Nephron (organoid): ENCODE measurements at regions not wholly inside any gene's neighbourhood (a gene's known extent, or its start where the extent isn't known, plus 50 kb on each side); places are given as distances from the start of the nearest gene placed in this dataset.

Experiments
- H3K27ac Mint-ChIP-seq, 3 experiments: 2 replicates each; pipeline ENCODE4 v1.8.0; 2020; ENCODE audit warnings: mixed read lengths in 3 of 3, mild to moderate bottlenecking in 2 of 3, moderate library complexity in 1 of 3
- H3K27me3 Mint-ChIP-seq: 2 replicates; pipeline ENCODE4 v1.8.0; 2021; ENCODE audit warnings: low read depth, mild to moderate bottlenecking, moderate library complexity, mixed read lengths
- H3K36me3 Mint-ChIP-seq: 2 replicates; pipeline ENCODE4 v1.8.0; 2020; ENCODE audit warnings: low read depth, mixed read lengths
- H3K4me1 Mint-ChIP-seq: 2 replicates; pipeline ENCODE4 v1.8.0; 2020; ENCODE audit warnings: mixed read lengths
- H3K4me3 Mint-ChIP-seq, 3 experiments: 2 replicates each; pipeline ENCODE4 v1.8.0; 2020; ENCODE audit warnings: mild to moderate bottlenecking in 3 of 3, mixed read lengths in 3 of 3, moderate library complexity in 2 of 3
- H3K9me3 Mint-ChIP-seq: 2 replicates; pipeline ENCODE4 v1.8.0; 2020; ENCODE audit warnings: mixed read lengths
- CTCF ChIP-seq, 3 experiments: fragments of 200-600 bp; sonication (generic); IDR thresholded peaks; one replicate each; pipeline ENCODE4 v1.5.0; 2021; ENCODE audit warnings: antibody characterized with exemption in 3 of 3; ENCODE audit not compliant: unreplicated experiment in 3 of 3

- Mint-ChIP-seq H3K4me3 (no peak overlapping the region), H3K9me3 (peaks cover 9% of the 10 kb centered on the region), H3K27ac (no peak overlapping the region), H3K36me3 (no peaks in the 10 kb centered on the region), H3K27me3 (peaks cover 4% of the 10 kb centered on the region), H3K4me1 (no peaks in the 10 kb centered on the region)
- no peak for TF ChIP-seq CTCF (IDR thresholded peaks at IDR 0.05; ENCODE audit: unreplicated experiment in 3 of 3)
Observed at GRCh38 chr2:133705287-133705686, 137.0 kb upstream of the NCKAP5 start.

- Mint-ChIP-seq H3K4me1 (no peaks in the 10 kb centered on the region), H3K36me3 (no peaks in the 10 kb centered on the region), H3K9me3 (peaks cover 7% of the 10 kb centered on the region), H3K4me3 (no peak overlapping the region), H3K27me3 (peaks cover 4% of the 10 kb centered on the region), H3K27ac (no peak overlapping the region)
- TF ChIP-seq CTCF (IDR thresholded peaks at IDR 0.05; ENCODE audit: unreplicated experiment in 3 of 3): no peak
Observed at GRCh38 chr2:133710613-133711012, 142.3 kb upstream of the NCKAP5 start.

- Mint-ChIP-seq H3K27ac (no peak overlapping the region), H3K36me3 (no peaks in the 10 kb centered on the region), H3K9me3 (peaks cover 7% of the 10 kb centered on the region), H3K4me1 (no peaks in the 10 kb centered on the region), H3K27me3 (peaks cover 4% of the 10 kb centered on the region), H3K4me3 (no peak overlapping the region)
- no peak for TF ChIP-seq CTCF (IDR thresholded peaks at IDR 0.05; ENCODE audit: unreplicated experiment in 3 of 3)
Observed at GRCh38 chr2:133711201-133711600, 142.9 kb upstream of the NCKAP5 start.

GRCh38 chr2:133711806-133712205 lies 143.5 kb upstream of the NCKAP5 start:
- Mint-ChIP-seq H3K27ac (no peak overlapping the region), H3K4me1 (no peaks in the 10 kb centered on the region), H3K4me3 (no peak overlapping the region), H3K27me3 (peaks cover 4% of the 10 kb centered on the region), H3K9me3 (peaks cover 7% of the 10 kb centered on the region), H3K36me3 (no peaks in the 10 kb centered on the region)
- no peak for TF ChIP-seq CTCF (IDR thresholded peaks at IDR 0.05; ENCODE audit: unreplicated experiment in 3 of 3)

- H3K4me1 Mint-ChIP-seq: no peaks in the 10 kb centered on the region
- no peak overlapping the region for H3K27ac Mint-ChIP-seq
- TF ChIP-seq CTCF (IDR thresholded peaks at IDR 0.05; ENCODE audit: unreplicated experiment in 3 of 3): no peak
- H3K27me3 Mint-ChIP-seq: peaks cover 4% of the 10 kb centered on the region
- H3K9me3 Mint-ChIP-seq: peaks cover 7% of the 10 kb centered on the region
- H3K36me3 Mint-ChIP-seq: no peaks in the 10 kb centered on the region
- H3K4me3 Mint-ChIP-seq: no peak overlapping the region
Observed at GRCh38 chr2:133712369-133712768, 144.1 kb upstream of the NCKAP5 start.

- Mint-ChIP-seq H3K4me1 (no peaks in the 10 kb centered on the region), H3K36me3 (no peaks in the 10 kb centered on the region), H3K4me3 (no peak overlapping the region), H3K27me3 (peaks cover 4% of the 10 kb centered on the region), H3K9me3 (peaks cover 6% of the 10 kb centered on the region), H3K27ac (no peak overlapping the region)
- no peak for TF ChIP-seq CTCF (IDR thresholded peaks at IDR 0.05; ENCODE audit: unreplicated experiment in 3 of 3)
Observed at GRCh38 chr2:133713049-133713580, 144.9 kb upstream of the NCKAP5 start.
